Effector memory CD4-positive, alpha-beta T cell (primary cell): ENCODE measurements at regions not wholly inside any gene's neighbourhood (a gene's known extent, or its start where the extent isn't known, plus 50 kb on each side); places are given as distances from the start of the nearest gene placed in this dataset.

ENCODE experiments used
- DNase-seq, 3 donors: peaks; one replicate each; pipeline ENCODE4 v3.0.0-alpha.2; 2020
- H3K27ac ChIP-seq: 2 replicates; pipeline ENCODE4 v1.7.0; 2013; ENCODE audit warnings: mild to moderate bottlenecking, low read length, moderate library complexity; ENCODE audit not compliant: insufficient read depth, poor library complexity, severe bottlenecking
- H3K27me3 ChIP-seq: replicated peaks from 2 replicates; pipeline ENCODE4 v1.7.0; 2013; ENCODE audit warnings: mild to moderate bottlenecking, low read length; ENCODE audit not compliant: insufficient read depth, control insufficient read depth, poor library complexity, severe bottlenecking
- H3K36me3 ChIP-seq: 2 replicates; pipeline ENCODE4 v1.7.0; 2013; ENCODE audit warnings: mild to moderate bottlenecking, low read length, moderate library complexity; ENCODE audit not compliant: control insufficient read depth, insufficient read depth
- H3K4me1 ChIP-seq: 2 replicates; pipeline ENCODE4 v1.7.0; 2013; ENCODE audit warnings: low read length, mild to moderate bottlenecking; ENCODE audit not compliant: control insufficient read depth, insufficient read depth, poor library complexity, severe bottlenecking
- H3K4me3 ChIP-seq: 2 replicates; pipeline ENCODE4 v1.7.0; 2013; ENCODE audit warnings: low read length, low read depth, mild to moderate bottlenecking; ENCODE audit not compliant: insufficient read depth, poor library complexity, severe bottlenecking
- H3K9me3 ChIP-seq: 2 replicates; pipeline ENCODE4 v1.7.0; 2013; ENCODE audit warnings: mild to moderate bottlenecking, low read length, moderate library complexity; ENCODE audit not compliant: control insufficient read depth

DNA sequence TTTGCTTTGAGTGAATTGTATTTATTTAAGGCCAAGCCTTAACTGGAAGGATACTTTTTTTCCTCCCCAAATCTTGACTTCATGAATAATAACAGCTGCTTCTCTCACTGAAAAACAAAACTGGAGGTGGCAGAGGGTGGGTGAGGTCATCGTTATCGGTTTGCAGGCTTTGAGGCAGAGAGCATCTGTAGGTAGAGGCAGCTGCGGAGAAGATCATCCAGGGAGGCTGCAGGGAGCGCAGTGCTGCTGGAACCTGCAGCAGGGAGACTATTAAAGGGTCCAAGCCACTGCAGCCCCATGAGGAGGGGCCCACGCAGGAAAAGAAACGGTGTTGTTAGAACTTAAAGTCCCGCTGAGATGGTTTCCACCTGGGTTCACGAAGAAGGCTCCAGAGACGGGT, 112.1 kb upstream of the SDK1 start:
- Histone ChIP-seq H3K4me1 (no peaks in the 10 kb centered on the region), H3K4me3 (no peak overlapping the region), H3K36me3 (no peaks in the 10 kb centered on the region), H3K27me3 (no peaks in the 10 kb centered on the region), H3K9me3 (no peaks in the 10 kb centered on the region), H3K27ac (no peak overlapping the region)
- no peak for DNase-seq

DNA sequence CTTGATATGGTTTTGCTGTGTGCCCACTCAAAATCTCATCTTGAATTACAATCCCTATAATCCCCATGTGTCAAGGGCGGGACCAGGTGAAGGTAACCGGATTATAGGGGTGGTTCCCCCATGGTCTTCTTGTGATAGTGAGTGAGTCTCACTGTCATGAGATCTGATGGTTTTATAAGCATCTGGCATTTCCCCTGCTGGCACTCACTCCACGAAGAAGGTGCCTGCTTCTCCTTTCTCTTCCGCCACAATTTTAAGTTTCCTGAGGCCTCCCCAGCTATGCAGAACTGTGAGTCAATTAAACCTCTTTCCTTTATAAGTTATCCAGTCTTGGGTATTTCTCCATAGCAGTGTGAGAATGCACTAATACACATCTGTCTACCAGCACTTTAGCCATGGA, 109.5 kb upstream of the SDK1 start:
- Histone ChIP-seq H3K36me3 (no peaks in the 10 kb centered on the region), H3K27ac (no peak overlapping the region), H3K4me3 (no peak overlapping the region), H3K4me1 (no peaks in the 10 kb centered on the region), H3K9me3 (no peaks in the 10 kb centered on the region), H3K27me3 (no peaks in the 10 kb centered on the region)
- DNase-seq: no peak

DNA sequence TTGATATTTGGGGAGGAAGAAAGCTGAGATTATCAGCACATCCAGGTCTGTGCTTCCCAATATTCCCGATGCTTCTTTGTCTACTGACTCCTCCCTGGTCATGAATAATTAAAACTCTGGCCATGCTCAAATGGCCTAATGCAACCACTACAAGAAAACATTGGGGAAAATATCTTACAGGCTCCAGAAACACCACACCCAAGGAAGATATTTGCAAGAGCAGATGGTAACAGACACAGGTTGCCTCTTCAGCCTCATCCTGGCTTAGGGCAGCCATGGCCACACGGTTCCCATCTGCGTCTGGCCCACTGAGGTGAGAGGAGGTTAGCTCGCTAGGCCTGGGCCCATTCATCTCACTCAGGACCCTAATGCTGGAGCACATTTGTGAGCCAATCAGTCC, 108.4 kb upstream of the SDK1 start:
- Histone ChIP-seq H3K4me1 (no peaks in the 10 kb centered on the region), H3K9me3 (no peaks in the 10 kb centered on the region), H3K27ac (no peak overlapping the region), H3K4me3 (no peak overlapping the region), H3K36me3 (no peaks in the 10 kb centered on the region), H3K27me3 (no peaks in the 10 kb centered on the region)
- no peak for DNase-seq

DNA sequence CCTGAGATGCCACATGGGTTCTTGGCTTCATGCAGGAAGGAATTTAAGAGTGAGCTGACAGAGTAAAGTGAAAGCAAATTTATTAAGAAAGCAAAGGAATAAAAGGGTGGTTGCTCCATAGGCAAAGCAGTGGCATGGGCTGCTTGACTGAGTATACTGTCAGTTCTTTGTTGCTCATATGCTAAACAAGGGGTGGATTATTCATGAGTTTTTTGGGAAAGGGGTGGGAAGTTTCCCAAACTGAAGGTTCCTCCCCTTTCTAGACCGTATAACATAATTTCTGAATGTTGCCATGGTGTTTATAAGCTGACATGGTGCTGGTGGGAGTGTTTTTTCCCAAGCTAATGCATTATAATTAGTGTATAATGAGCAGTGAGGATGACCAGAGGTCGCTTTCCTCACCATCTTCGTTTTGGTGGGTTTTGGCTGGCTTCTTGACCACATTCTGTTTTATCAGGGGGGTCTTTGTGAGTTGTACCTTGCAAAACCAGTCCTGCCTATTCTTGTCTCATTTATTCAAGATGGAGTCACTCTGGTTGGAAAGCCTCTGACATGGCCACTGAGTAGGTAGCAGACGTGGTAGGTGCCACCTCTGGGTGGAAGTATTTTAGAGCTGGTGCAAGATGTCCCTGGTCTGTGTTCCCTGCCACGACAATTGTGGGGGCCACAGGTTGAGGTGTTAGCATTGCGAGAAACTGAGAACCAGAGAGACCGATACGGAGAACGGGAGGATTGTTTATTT, 107.5 kb upstream of the SDK1 start:
- Histone ChIP-seq H3K4me3 (no peak overlapping the region), H3K9me3 (no peaks in the 10 kb centered on the region), H3K36me3 (no peaks in the 10 kb centered on the region), H3K27ac (no peak overlapping the region), H3K4me1 (no peaks in the 10 kb centered on the region), H3K27me3 (no peaks in the 10 kb centered on the region)
- DNase-seq: no peak

DNA sequence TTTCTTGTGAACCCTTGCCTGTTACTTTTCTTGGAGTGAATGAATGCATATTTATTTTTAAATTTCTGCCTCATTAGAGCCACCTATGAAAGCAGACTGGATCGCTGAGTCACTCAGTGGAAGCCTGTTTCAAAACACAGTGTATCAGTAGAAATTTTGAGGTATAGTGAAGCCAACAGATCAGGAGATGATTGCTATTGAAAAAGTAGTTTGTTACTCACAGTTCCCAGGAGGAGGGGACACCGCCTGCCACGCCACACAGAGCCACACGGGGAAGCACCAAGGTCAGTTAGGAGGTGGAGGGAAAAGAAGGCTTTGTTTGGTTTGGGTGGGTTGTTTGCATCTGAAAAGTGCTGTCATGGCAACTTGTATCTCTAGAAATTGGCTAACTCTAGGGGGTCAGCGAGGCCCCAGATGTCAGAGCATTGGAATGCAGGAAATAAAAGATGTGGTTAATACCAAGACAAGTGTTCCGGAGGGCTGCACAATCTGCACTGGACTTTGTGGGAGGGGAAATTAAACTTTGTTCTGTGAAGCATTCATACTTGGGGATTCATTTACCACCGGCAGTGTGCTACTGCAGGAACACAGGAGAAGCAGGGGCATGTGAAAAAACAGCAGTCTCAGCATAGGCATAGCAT, 106.4 kb upstream of the SDK1 start:
- Histone ChIP-seq H3K4me1 (no peaks in the 10 kb centered on the region), H3K4me3 (no peak overlapping the region), H3K9me3 (no peaks in the 10 kb centered on the region), H3K27ac (no peak overlapping the region), H3K36me3 (no peaks in the 10 kb centered on the region), H3K27me3 (no peaks in the 10 kb centered on the region)
- DNase-seq: no peak

DNA sequence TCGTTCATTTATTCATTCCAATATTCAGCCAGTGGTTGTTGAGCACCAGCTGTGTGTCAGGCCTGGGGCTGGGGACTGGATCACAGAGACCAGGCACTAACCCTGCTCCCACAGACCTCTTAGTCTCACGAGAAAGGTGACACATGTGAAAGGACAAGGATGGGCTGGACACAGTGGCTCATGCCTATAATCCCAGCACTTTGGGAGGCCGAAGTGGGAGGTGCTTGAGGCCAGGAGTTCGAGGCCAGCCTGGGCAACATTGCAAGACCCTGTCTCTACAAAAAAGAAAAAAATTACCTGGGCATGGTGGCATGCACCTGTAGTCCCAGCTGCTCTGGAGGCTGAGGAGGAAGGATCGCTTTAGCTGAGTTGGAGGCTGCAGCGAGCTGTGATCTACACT, 105.9 kb upstream of the SDK1 start:
- no peaks in the 10 kb centered on the region for H3K9me3 ChIP-seq
- H3K4me3 ChIP-seq: no peak overlapping the region
- no peak for DNase-seq
- no peaks in the 10 kb centered on the region for H3K27me3 ChIP-seq
- H3K27ac ChIP-seq: no peak overlapping the region
- no peaks in the 10 kb centered on the region for H3K36me3 ChIP-seq
- no peaks in the 10 kb centered on the region for H3K4me1 ChIP-seq

DNA sequence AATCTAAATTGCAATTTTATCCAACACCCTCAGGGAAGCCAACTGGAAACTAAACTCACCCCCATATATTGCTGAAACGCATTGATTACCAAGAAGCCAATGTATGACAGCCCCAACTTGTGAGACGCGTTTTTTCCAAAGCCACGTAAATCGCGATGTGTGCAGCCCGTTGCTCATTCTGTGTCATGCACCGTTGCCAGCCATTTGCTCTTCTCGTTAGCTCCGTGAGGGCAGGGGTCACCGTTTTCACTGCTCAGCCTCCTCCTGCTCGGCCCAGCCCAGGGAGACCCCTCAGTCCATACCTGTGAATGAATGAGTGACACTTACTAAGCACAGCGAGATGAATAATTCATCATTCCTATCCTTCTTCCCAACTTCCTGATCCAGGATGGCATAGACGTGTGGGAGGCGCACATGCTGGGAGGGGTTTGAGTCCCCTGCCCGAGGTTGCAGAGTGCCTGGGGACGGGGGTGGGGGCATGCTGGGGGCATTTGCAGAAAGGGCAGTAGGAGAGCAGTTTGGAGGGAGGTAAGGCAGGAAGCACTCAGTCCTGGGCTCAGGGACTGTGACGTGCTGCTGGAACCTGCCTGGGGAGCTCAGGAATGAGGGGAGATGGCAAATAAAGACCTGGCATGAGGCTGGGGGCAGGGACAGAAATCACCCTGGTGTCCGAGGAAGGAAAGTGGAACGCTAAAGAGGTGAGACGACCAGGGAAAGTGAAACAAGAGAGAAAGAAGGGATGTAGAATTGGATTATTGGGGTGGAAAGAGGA, 104.2 kb upstream of the SDK1 start:
- Histone ChIP-seq H3K36me3 (no peaks in the 10 kb centered on the region), H3K4me1 (no peaks in the 10 kb centered on the region), H3K9me3 (no peaks in the 10 kb centered on the region), H3K4me3 (no peak overlapping the region), H3K27me3 (no peaks in the 10 kb centered on the region), H3K27ac (no peak overlapping the region)
- no peak for DNase-seq

DNA sequence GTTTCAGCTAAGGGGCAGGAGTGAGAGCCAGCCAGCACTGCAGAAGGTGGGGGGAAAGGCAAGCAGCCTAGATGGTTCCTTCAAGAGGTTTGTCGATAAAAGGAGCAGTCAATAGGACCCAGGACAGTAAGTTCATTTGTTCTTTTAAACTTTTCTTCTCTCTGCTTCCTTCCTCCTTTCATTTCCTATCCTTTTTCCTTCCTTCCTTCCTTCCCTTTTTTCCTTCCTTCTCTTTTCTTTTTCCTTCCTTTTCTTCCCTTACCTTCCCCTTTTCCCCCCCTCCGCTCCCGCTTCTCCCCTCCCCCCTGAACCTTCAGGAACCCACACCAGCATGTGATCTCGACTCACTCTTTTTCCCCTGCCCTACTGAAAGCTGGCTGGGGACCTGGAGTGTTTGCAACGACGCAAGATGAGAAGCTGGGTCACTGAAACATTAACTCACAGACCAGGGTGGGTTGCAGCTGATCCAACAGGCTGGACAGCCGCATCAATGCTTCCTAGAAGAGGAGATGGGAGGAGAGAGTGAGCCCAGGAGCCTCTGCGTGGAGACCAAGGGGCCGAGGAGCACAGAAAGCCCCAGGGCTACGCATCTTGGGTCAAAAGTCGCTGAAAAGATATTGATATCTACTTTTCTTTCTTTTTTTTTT, 103.4 kb upstream of the SDK1 start:
- DNase-seq: no peak

DNA sequence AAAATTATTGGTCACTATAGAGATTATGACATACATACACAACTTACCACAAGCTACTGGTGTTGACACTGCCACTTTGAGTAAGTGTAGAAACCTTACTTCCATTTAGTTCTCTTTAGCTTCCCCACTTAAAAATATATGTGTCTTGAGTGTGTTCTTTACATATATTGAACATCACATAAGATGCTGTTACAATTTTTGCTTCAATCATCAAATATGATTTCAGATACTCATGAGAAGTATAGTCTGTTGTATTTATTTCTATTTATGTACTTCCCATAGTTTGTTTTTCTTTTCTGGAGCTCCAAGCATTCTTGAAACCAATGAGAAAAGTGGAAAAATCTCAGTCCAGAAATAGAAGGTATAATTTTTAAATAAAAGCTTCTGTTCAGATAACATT, 102.7 kb upstream of the SDK1 start:
- no peak for DNase-seq
- Histone ChIP-seq H3K27ac (no peak overlapping the region), H3K36me3 (no peaks in the 10 kb centered on the region), H3K4me1 (no peaks in the 10 kb centered on the region), H3K27me3 (no peaks in the 10 kb centered on the region), H3K4me3 (no peak overlapping the region), H3K9me3 (no peaks in the 10 kb centered on the region)

More for the DNA sequence above, 103.4 kb upstream of the SDK1 start:
- H3K27me3 ChIP-seq: no peaks in the 10 kb centered on the region
- no peaks in the 10 kb centered on the region for H3K36me3 ChIP-seq
- no peak overlapping the region for H3K27ac ChIP-seq
- H3K4me1 ChIP-seq: no peaks in the 10 kb centered on the region
- H3K9me3 ChIP-seq: no peaks in the 10 kb centered on the region
- no peak overlapping the region for H3K4me3 ChIP-seq

DNA sequence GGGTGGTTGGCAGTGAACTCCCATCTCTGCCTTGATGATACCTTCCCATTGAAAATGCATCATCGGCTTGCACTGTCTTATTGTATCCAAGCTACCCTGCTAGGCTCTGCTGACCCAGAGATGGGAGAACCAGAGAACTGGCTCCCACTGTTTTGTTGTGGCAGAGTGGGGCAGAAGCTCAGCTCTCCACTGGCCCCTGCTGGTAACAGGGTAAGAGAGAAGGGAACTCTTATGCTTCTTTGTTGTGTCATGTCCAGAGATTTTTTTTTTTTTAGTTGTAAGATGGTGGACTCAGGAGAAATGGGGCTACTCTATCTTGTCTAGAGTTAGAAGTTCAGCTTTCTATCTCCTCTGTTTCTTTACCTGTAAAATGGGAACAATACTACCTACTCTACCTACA, 100.5 kb upstream of the SDK1 start:
- Histone ChIP-seq H3K4me3 (no peak overlapping the region), H3K27ac (no peak overlapping the region), H3K36me3 (no peaks in the 10 kb centered on the region), H3K4me1 (no peaks in the 10 kb centered on the region), H3K9me3 (no peaks in the 10 kb centered on the region), H3K27me3 (no peaks in the 10 kb centered on the region)
- DNase-seq: no peak
